Fibroblast of lung (primary cell): ENCODE measurements at regions not wholly inside any gene's neighbourhood (a gene's known extent, or its start where the extent isn't known, plus 50 kb on each side); places are given as distances from the start of the nearest gene placed in this dataset.

Source experiments
- DNase-seq, 2 donors: peaks; one replicate each; pipeline versions ENCODE4 v3.0.0 to v3.0.0-alpha.2; 2010; ENCODE audit warnings: low read depth in 2 of 2
- H2AFZ ChIP-seq: 2 replicates; pipeline ENCODE4 v1.5.1; 2012; ENCODE audit warnings: low read length, control low read depth, inconsistent platforms
- H3K27ac ChIP-seq: 2 replicates; pipeline ENCODE4 v1.5.1; 2011; ENCODE audit warnings: low read length, control low read depth; ENCODE audit not compliant: insufficient read depth
- H3K27me3 ChIP-seq: 2 replicates; pipeline ENCODE4 v1.5.1; 2011; ENCODE audit warnings: mild to moderate bottlenecking, low read length; ENCODE audit not compliant: control insufficient read depth, insufficient read depth
- H3K36me3 ChIP-seq: 2 replicates; pipeline ENCODE4 v1.5.1; 2011; ENCODE audit warnings: low read length; ENCODE audit not compliant: control insufficient read depth, insufficient read depth
- H3K4me1 ChIP-seq: 2 replicates; pipeline ENCODE4 v1.5.1; 2011; ENCODE audit warnings: low read length; ENCODE audit not compliant: control insufficient read depth, insufficient read depth; ENCODE audit errors: extremely low read depth
- H3K4me2 ChIP-seq: 2 replicates; pipeline ENCODE4 v1.5.1; 2011; ENCODE audit warnings: low read length, control low read depth; ENCODE audit not compliant: insufficient read depth; ENCODE audit errors: extremely low read depth
- H3K4me3 ChIP-seq, 4 experiments: fragments of 200-600 bp in 1 of 4; sonication (generic) in 1 of 4; replicated peaks in 1 of 4; 2 replicates each; pipeline ENCODE4 v1.5.1; 2011 to 2016; ENCODE audit warnings: low read length in 4 of 4, low read depth in 3 of 4, mild to moderate bottlenecking in 3 of 4, control low read depth in 2 of 4, inconsistent platforms in 1 of 4, mixed read lengths in 1 of 4; ENCODE audit not compliant: insufficient read depth in 1 of 4; ENCODE audit errors: control extremely low read depth in 1 of 4
- H3K79me2 ChIP-seq: 2 replicates; pipeline ENCODE4 v1.5.1; 2012; ENCODE audit warnings: mild to moderate bottlenecking, low read length, inconsistent platforms; ENCODE audit not compliant: control insufficient read depth, insufficient read depth
- H3K9ac ChIP-seq: 2 replicates; pipeline ENCODE4 v1.5.1; 2011; ENCODE audit warnings: mild to moderate bottlenecking, low read length, control low read depth; ENCODE audit not compliant: insufficient read depth
- H3K9me3 ChIP-seq: 2 replicates; pipeline ENCODE4 v1.5.1; 2012; ENCODE audit warnings: low read depth, low read length; ENCODE audit not compliant: control insufficient read depth, insufficient read depth
- H4K20me1 ChIP-seq: 2 replicates; pipeline ENCODE4 v1.5.1; 2011; ENCODE audit warnings: low read length; ENCODE audit not compliant: control insufficient read depth, insufficient read depth; ENCODE audit errors: extremely low read depth
- EZH2 ChIP-seq: IDR thresholded peaks from 2 replicates; pipeline ENCODE4 v1.5.1; 2012; ENCODE audit warnings: low read length, control low read depth, mild to moderate bottlenecking; ENCODE audit errors: missing control alignments
- TF ChIP-seq, protein P1 (sequence below), 2 donors: IDR thresholded peaks in 1 of 2; conservative IDR thresholded peaks in 1 of 2; 1 replicate in 1 of 2; 2 replicates in 1 of 2; pipeline ENCODE4 v1.5.1; 2011 to 2012; ENCODE audit warnings: low read length in 2 of 2, control low read depth in 1 of 2, inconsistent platforms in 1 of 2, low read depth in 1 of 2, mild to moderate bottlenecking in 1 of 2

DNA sequence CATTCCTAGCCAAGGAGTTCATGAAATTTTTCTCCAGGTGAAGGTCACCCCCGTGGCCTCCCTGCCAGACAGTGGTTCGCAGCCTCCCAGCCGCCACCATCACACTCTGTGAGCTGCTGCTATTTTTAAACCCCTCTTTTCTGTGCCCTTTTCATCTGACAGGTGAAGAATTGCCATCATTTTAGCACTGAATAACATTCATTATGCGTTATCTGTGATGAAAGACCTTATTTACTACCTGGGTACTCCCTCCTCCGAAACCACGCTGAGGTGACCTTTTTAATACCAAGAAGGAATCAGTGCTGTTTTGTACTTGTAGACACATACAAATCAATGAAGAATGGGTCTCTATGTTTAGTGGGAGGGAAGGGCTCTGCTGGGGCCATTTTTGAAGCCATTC is 148.9 kb upstream of the GPR12 start:
- Histone ChIP-seq H3K36me3 (no peaks in the 10 kb centered on the region), H3K9me3 (no peaks in the 10 kb centered on the region), H3K27me3 (peaks cover 2% of the 10 kb centered on the region), H3K4me2 (no peak overlapping the region), H3K9ac (no peak overlapping the region), H3K4me3 (no peak overlapping the region), H3K4me1 (no peaks in the 10 kb centered on the region), H3K79me2 (no peaks in the 10 kb centered on the region), H4K20me1 (no peaks in the 10 kb centered on the region), H2AFZ (no peak overlapping the region), H3K27ac (no peak overlapping the region)
- TF ChIP-seq, protein P1, sequence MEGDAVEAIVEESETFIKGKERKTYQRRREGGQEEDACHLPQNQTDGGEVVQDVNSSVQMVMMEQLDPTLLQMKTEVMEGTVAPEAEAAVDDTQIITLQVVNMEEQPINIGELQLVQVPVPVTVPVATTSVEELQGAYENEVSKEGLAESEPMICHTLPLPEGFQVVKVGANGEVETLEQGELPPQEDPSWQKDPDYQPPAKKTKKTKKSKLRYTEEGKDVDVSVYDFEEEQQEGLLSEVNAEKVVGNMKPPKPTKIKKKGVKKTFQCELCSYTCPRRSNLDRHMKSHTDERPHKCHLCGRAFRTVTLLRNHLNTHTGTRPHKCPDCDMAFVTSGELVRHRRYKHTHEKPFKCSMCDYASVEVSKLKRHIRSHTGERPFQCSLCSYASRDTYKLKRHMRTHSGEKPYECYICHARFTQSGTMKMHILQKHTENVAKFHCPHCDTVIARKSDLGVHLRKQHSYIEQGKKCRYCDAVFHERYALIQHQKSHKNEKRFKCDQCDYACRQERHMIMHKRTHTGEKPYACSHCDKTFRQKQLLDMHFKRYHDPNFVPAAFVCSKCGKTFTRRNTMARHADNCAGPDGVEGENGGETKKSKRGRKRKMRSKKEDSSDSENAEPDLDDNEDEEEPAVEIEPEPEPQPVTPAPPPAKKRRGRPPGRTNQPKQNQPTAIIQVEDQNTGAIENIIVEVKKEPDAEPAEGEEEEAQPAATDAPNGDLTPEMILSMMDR (conservative IDR thresholded peaks at IDR 0.05 in 1 of 2, IDR thresholded peaks at IDR 0.05 in 1 of 2; ENCODE audit: low read depth in 1 of 2, low read length in 2 of 2), result no peak
- TF ChIP-seq EZH2, result no peak
- DNase-seq, result no peak

GRCh38 chr13:26908126-26908525 is 147.5 kb upstream of the GPR12 start:
- Histone ChIP-seq H3K79me2 (no peaks in the 10 kb centered on the region), H3K4me3 (no peak overlapping the region), H3K36me3 (no peaks in the 10 kb centered on the region), H3K27me3 (peaks cover 2% of the 10 kb centered on the region), H3K4me2 (no peak overlapping the region), H3K9ac (no peak overlapping the region), H3K4me1 (no peaks in the 10 kb centered on the region), H2AFZ (no peak overlapping the region), H3K9me3 (no peaks in the 10 kb centered on the region), H3K27ac (no peak overlapping the region), H4K20me1 (no peaks in the 10 kb centered on the region)
- TF ChIP-seq, protein P1 (conservative IDR thresholded peaks at IDR 0.05 in 1 of 2, IDR thresholded peaks at IDR 0.05 in 1 of 2; ENCODE audit: low read depth in 1 of 2, low read length in 2 of 2), result no peak
- TF ChIP-seq EZH2, result no peak
- DNase-seq, result no peak

GRCh38 chr13:26899202-26899601 is 138.6 kb upstream of the GPR12 start:
- H3K27ac ChIP-seq, result no peak overlapping the region
- H3K27me3 ChIP-seq, result no peaks in the 10 kb centered on the region
- no peaks in the 10 kb centered on the region for H4K20me1 ChIP-seq
- no peaks in the 10 kb centered on the region for H3K36me3 ChIP-seq
- H2AFZ ChIP-seq, result no peak overlapping the region
- no peaks in the 10 kb centered on the region for H3K4me1 ChIP-seq
- H3K4me2 ChIP-seq, result no peak overlapping the region
- DNase-seq, result no peak
- no peak overlapping the region for H3K4me3 ChIP-seq
- H3K79me2 ChIP-seq, result no peaks in the 10 kb centered on the region
- H3K9ac ChIP-seq, result no peak overlapping the region
- TF ChIP-seq EZH2, result no peak
- TF ChIP-seq, protein P1 (conservative IDR thresholded peaks at IDR 0.05 in 1 of 2, IDR thresholded peaks at IDR 0.05 in 1 of 2; ENCODE audit: low read depth in 1 of 2, low read length in 2 of 2), result no peak
- H3K9me3 ChIP-seq, result no peaks in the 10 kb centered on the region
